ENCODE measurements at regions not wholly inside any gene's neighbourhood (a gene's known extent, or its start where the extent isn't known, plus 50 kb on each side); places are given as distances from the start of the nearest gene placed in this dataset.

- no peaks in the 10 kb centered on the region for H3K4me1 ChIP-seq
- H3K9me3 ChIP-seq: no peaks in the 10 kb centered on the region
- no peak overlapping the region for H3K27ac ChIP-seq
- no peak for TF ChIP-seq CTCF (IDR thresholded peaks at IDR 0.05)
- H3K4me3 ChIP-seq: no peak overlapping the region
- no peaks in the 10 kb centered on the region for H3K36me3 ChIP-seq
- no peaks in the 10 kb centered on the region for H3K27me3 ChIP-seq
- no peak for DNase-seq (ENCODE audit: low spot score)
These were observed 728.2 kb upstream of the NECTIN3 start for GRCh38 chr3:110343376-110343775.

- no peak for DNase-seq (ENCODE audit: low spot score)
- H3K27ac ChIP-seq: no peak overlapping the region
- no peaks in the 10 kb centered on the region for H3K9me3 ChIP-seq
- H3K36me3 ChIP-seq: no peaks in the 10 kb centered on the region
- H3K27me3 ChIP-seq: no peaks in the 10 kb centered on the region
- no peaks in the 10 kb centered on the region for H3K4me1 ChIP-seq
- no peak for TF ChIP-seq CTCF (IDR thresholded peaks at IDR 0.05)
- H3K4me3 ChIP-seq: no peak overlapping the region
These were observed 727.7 kb upstream of the NECTIN3 start for GRCh38 chr3:110343945-110344344.

GRCh38 chr3:110344487-110344886, 727.1 kb upstream of the NECTIN3 start:
- no peaks in the 10 kb centered on the region for H3K36me3 ChIP-seq
- H3K27me3 ChIP-seq: no peaks in the 10 kb centered on the region
- H3K4me3 ChIP-seq: no peak overlapping the region
- no peak for DNase-seq (ENCODE audit: low spot score)
- H3K27ac ChIP-seq: no peak overlapping the region
- no peak for TF ChIP-seq CTCF (IDR thresholded peaks at IDR 0.05)
- H3K9me3 ChIP-seq: no peaks in the 10 kb centered on the region
- H3K4me1 ChIP-seq: no peaks in the 10 kb centered on the region

- Histone ChIP-seq H3K27ac (no peak overlapping the region), H3K36me3 (no peaks in the 10 kb centered on the region), H3K4me1 (no peaks in the 10 kb centered on the region), H3K27me3 (no peaks in the 10 kb centered on the region), H3K9me3 (no peaks in the 10 kb centered on the region), H3K4me3 (no peak overlapping the region)
- TF ChIP-seq CTCF (IDR thresholded peaks at IDR 0.05): no peak
- no peak for DNase-seq (ENCODE audit: low spot score)
These were observed 726.5 kb upstream of the NECTIN3 start for GRCh38 chr3:110344897-110345767.

- Histone ChIP-seq H3K27ac (no peak overlapping the region), H3K27me3 (no peaks in the 10 kb centered on the region), H3K4me1 (no peaks in the 10 kb centered on the region), H3K4me3 (no peak overlapping the region), H3K9me3 (no peaks in the 10 kb centered on the region), H3K36me3 (no peaks in the 10 kb centered on the region)
- DNase-seq (ENCODE audit: low spot score): no peak
- no peak for TF ChIP-seq CTCF (IDR thresholded peaks at IDR 0.05)
These were observed 722.3 kb upstream of the NECTIN3 start for GRCh38 chr3:110349295-110349694.

Data from right atrium auricular region (tissue), 2 donors.